ENCODE measurements at regions not wholly inside any gene's neighbourhood (a gene's known extent, or its start where the extent isn't known, plus 50 kb on each side); places are given as distances from the start of the nearest gene placed in this dataset.
"Not testable (repeated sequence)": the region's sequence is repeated elsewhere in the genome, so short reads cannot be mapped to it uniquely, and the experiment has no call there.

GRCh38 chrX:35444671-35445355, 353.3 kb upstream of the MAGEB16 start:
- no peak overlapping the region for H3K4me3 ChIP-seq (ENCODE audit: low read depth, low read length)
- DNase-seq (ENCODE audit: low read depth): no peak
- no peak for TF ChIP-seq CTCF (IDR thresholded peaks at IDR 0.05; ENCODE audit: insufficient read depth, low read depth, low read length, missing control alignments)

- no peak for TF ChIP-seq CTCF (IDR thresholded peaks at IDR 0.05; ENCODE audit: insufficient read depth, low read depth, low read length, missing control alignments)
- DNase-seq (ENCODE audit: low read depth): no peak
- no peak overlapping the region for H3K4me3 ChIP-seq (ENCODE audit: low read depth, low read length)
These were observed 352.2 kb upstream of the MAGEB16 start for GRCh38 chrX:35445912-35446311.

GRCh38 chrX:35456891-35457290, 341.3 kb upstream of the MAGEB16 start:
- H3K4me3 ChIP-seq (ENCODE audit: low read depth, low read length): no peak overlapping the region
- DNase-seq (ENCODE audit: low read depth): no peak
- TF ChIP-seq CTCF (IDR thresholded peaks at IDR 0.05; ENCODE audit: insufficient read depth, low read depth, low read length, missing control alignments): no peak

- no peak overlapping the region for H3K4me3 ChIP-seq (ENCODE audit: low read depth, low read length)
- DNase-seq (ENCODE audit: low read depth): no peak
- no peak for TF ChIP-seq CTCF (IDR thresholded peaks at IDR 0.05; ENCODE audit: insufficient read depth, low read depth, low read length, missing control alignments)
These were observed 340.0 kb upstream of the MAGEB16 start for GRCh38 chrX:35458142-35458541.

- no peak overlapping the region for H3K4me3 ChIP-seq (ENCODE audit: low read depth, low read length)
- no peak for TF ChIP-seq CTCF (IDR thresholded peaks at IDR 0.05; ENCODE audit: insufficient read depth, low read depth, low read length, missing control alignments)
- DNase-seq (ENCODE audit: low read depth): no peak
These were observed 337.0 kb upstream of the MAGEB16 start for GRCh38 chrX:35461164-35461563.

- not testable (repeated sequence) for H3K4me3 ChIP-seq (ENCODE audit: low read depth, low read length); DNase-seq (ENCODE audit: low read depth)
These were observed 301.5 kb upstream of the MAGEB16 start for GRCh38 chrX:35496671-35497070.

GRCh38 chrX:35497453-35497852, 300.7 kb upstream of the MAGEB16 start:
- not testable (repeated sequence) for H3K4me3 ChIP-seq (ENCODE audit: low read depth, low read length); DNase-seq (ENCODE audit: low read depth)

GRCh38 chrX:35499071-35499862, 298.9 kb upstream of the MAGEB16 start:
- no peak for TF ChIP-seq CTCF (IDR thresholded peaks at IDR 0.05; ENCODE audit: insufficient read depth, low read depth, low read length, missing control alignments)
- no peak overlapping the region for H3K4me3 ChIP-seq (ENCODE audit: low read depth, low read length)
- DNase-seq (ENCODE audit: low read depth): no peak
